DOHH2 (cell line): ENCODE measurements at regions not wholly inside any gene's neighbourhood (a gene's known extent, or its start where the extent isn't known, plus 50 kb on each side); places are given as distances from the start of the nearest gene placed in this dataset.
"Not testable (repeated sequence)": the region's sequence is repeated elsewhere in the genome, so short reads cannot be mapped to it uniquely, and the experiment has no call there.

Experiments used
- CTCF ChIP-seq: fragments of 200-600 bp; sonication (generic); IDR thresholded peaks from one replicate; pipeline ENCODE4 v1.5.1; 2014; ENCODE audit warnings: antibody characterized with exemption, mild to moderate bottlenecking, low read depth, low read length; ENCODE audit not compliant: poor library complexity, severe bottlenecking
- EZH2phosphoT487 ChIP-seq: fragments of 200-600 bp; sonication (generic); IDR thresholded peaks from 2 replicates; pipeline ENCODE4 v1.6.1; 2017; ENCODE audit warnings: borderline replicate concordance, mild to moderate bottlenecking, antibody characterized with exemption, low read length, moderate library complexity, mixed read lengths

- TF ChIP-seq CTCF, EZH2phosphoT487: not testable (repeated sequence)
These were observed 347.4 kb downstream of the TUSC7 start for GRCh38 chr3:117056946-117057345.
